Lung (tissue), 11 donors: ENCODE measurements at regions not wholly inside any gene's neighbourhood (a gene's known extent, or its start where the extent isn't known, plus 50 kb on each side); places are given as distances from the start of the nearest gene placed in this dataset.
"Not testable (repeated sequence)": the region's sequence is repeated elsewhere in the genome, so short reads cannot be mapped to it uniquely, and the experiment has no call there.

Experiments used
- ATAC-seq: fragments of 200-7000 bp; cut with Tn5 transposase; one replicate; pipeline ENCODE4 v1.9.1; 2020; ENCODE audit warnings: moderate number of reproducible peaks; ENCODE audit not compliant: insufficient read depth, low FRiP score
- DNase-seq, 3 donors: peaks; one replicate each; pipeline ENCODE4 v3.0.0-alpha.2; 2013 to 2017
- H3K27ac ChIP-seq, 2 donors: one replicate each; pipeline ENCODE4 v1.5.1; 2013; ENCODE audit warnings: mild to moderate bottlenecking in 2 of 2, moderate library complexity in 2 of 2, control low read depth in 1 of 2, inconsistent platforms in 1 of 2, low read depth in 1 of 2, low read length in 1 of 2
- H3K27me3 ChIP-seq, 3 donors: one replicate each; pipeline ENCODE4 v1.5.1; 2013; ENCODE audit warnings: low read length in 2 of 3; ENCODE audit not compliant: control insufficient read depth in 3 of 3, insufficient read depth in 3 of 3
- H3K36me3 ChIP-seq, 4 donors: one replicate each; pipeline ENCODE4 v1.5.1; 2013; ENCODE audit warnings: low read length in 4 of 4, mild to moderate bottlenecking in 1 of 4, moderate library complexity in 1 of 4; ENCODE audit not compliant: control insufficient read depth in 4 of 4, insufficient read depth in 4 of 4
- H3K4me1 ChIP-seq, 5 donors: one replicate each; pipeline ENCODE4 v1.5.1; 2013; ENCODE audit warnings: low read length in 5 of 5, mild to moderate bottlenecking in 2 of 5, moderate library complexity in 1 of 5; ENCODE audit not compliant: control insufficient read depth in 5 of 5, insufficient read depth in 5 of 5
- H3K4me3 ChIP-seq: one replicate; pipeline ENCODE4 v1.5.1; 2013; ENCODE audit warnings: mild to moderate bottlenecking, control low read depth, moderate library complexity
- H3K9ac ChIP-seq, 2 donors: one replicate each; pipeline ENCODE4 v1.5.1; 2013; ENCODE audit warnings: low read length in 2 of 2, control low read depth in 1 of 2; ENCODE audit not compliant: insufficient read depth in 1 of 2
- H3K9me3 ChIP-seq, 4 donors: one replicate each; pipeline ENCODE4 v1.5.1; 2013; ENCODE audit warnings: low read length in 3 of 4, mild to moderate bottlenecking in 1 of 4, moderate library complexity in 1 of 4; ENCODE audit not compliant: control insufficient read depth in 4 of 4, insufficient read depth in 3 of 4
- WGBS, 2 donors: extraction: QIAGEN DNeasy Blood & Tissue Kit; methylation state at CpG; one replicate each; pipeline ENCODE4 v1.1.7; 2013; 5-methylcytosine and 5-hydroxymethylcytosine counted together
- TF ChIP-seq, protein P1 (sequence below): IDR thresholded peaks from 2 replicates; pipeline ENCODE4 v1.5.1; 2012; ENCODE audit warnings: mild to moderate bottlenecking; ENCODE audit errors: control extremely low read depth, extremely low read depth
- donor health status: control.
- donor health status: control.
- donor health status: Bipolar disorder and iron deficiency.
- donor health status: healthy.
- donor health status: DM: yes; HTN: yes; CAD: no.

DNA sequence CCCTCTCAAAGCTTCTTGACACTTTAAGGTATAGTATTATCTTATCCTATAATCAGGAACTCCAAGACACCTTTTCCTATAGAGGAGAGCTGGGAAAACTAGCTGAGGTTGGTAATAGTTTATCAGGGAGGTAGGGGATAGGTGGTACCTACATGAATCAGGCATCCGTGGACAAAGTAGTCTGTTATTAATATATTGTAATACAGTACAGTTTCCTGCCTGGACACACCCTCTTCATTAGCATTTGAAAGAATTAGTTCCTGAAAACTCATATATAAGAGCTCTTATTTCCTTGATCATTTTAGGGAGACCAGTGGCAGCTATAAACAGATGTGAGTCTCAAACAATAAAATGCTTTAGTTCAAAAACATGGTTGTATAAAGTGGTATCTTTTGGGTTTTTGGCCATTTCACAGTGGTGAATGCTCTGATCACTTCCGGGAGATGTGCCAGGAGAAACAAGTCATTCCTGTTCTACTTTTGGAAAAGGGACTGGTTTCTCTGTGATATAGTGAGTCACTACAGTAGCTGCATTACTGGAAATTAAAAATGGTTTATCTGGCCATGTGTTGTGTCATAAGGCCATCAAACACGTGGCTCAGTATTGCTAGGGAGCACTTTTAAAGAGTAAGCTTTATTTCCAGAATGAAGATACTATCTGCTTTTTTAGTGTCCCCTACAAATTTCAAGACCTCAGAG, 98.1 kb downstream of the KLRB1 start:
- ATAC-seq: no peak
- no peak overlapping the region for H3K4me3 ChIP-seq
- H3K27me3 ChIP-seq: no peaks in the 10 kb centered on the region
- DNase-seq: peak in 1 of 3 donors; percentile 35
- TF ChIP-seq, protein P1, sequence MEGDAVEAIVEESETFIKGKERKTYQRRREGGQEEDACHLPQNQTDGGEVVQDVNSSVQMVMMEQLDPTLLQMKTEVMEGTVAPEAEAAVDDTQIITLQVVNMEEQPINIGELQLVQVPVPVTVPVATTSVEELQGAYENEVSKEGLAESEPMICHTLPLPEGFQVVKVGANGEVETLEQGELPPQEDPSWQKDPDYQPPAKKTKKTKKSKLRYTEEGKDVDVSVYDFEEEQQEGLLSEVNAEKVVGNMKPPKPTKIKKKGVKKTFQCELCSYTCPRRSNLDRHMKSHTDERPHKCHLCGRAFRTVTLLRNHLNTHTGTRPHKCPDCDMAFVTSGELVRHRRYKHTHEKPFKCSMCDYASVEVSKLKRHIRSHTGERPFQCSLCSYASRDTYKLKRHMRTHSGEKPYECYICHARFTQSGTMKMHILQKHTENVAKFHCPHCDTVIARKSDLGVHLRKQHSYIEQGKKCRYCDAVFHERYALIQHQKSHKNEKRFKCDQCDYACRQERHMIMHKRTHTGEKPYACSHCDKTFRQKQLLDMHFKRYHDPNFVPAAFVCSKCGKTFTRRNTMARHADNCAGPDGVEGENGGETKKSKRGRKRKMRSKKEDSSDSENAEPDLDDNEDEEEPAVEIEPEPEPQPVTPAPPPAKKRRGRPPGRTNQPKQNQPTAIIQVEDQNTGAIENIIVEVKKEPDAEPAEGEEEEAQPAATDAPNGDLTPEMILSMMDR: no peak
- 76% methylated on average over 3 of the region's 3 CpGs; no CpG with 5 or more reads in 1 of the 2 donors for WGBS, 2 donors
- no peaks in the 10 kb centered on the region for H3K4me1 ChIP-seq
- H3K36me3 ChIP-seq: peaks cover 0 to 5% (median 0%) of the 10 kb centered on the region in 4 donors
- no peak overlapping the region for H3K27ac ChIP-seq
- no peaks in the 10 kb centered on the region for H3K9me3 ChIP-seq
- H3K9ac ChIP-seq: no peak overlapping the region

DNA sequence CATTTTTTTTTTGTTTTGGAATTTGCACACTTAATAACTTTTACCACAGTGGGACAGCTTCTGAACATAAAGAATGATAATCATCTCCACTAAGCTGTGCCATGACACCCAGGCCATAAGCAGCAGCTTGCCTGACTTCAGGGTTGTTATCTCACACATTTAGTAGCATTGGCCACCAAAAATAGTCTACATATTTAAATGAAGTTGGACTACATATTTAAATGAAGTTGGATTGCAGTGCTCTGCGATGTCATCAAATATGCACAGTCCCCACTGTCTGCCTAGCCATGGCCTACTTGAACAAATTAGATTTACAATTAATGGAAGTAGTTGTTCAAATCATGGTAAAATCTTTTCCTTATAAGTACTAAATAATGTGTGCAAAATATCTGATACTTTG, 101.0 kb downstream of the KLRB1 start:
- Histone ChIP-seq H3K27me3 (no peaks in the 10 kb centered on the region), H3K9ac (no peak overlapping the region), H3K4me3 (no peak overlapping the region), H3K27ac (no peak overlapping the region), H3K9me3 (no peaks in the 10 kb centered on the region), H3K36me3 (peaks cover 0 to 5% (median 0%) of the 10 kb centered on the region in 4 donors), H3K4me1 (no peaks in the 10 kb centered on the region)
- WGBS, 2 donors: 100% methylated on average over 1 of the region's 1 CpG; no CpG with 5 or more reads in 1 of the 2 donors
- ATAC-seq: no peak
- TF ChIP-seq, protein P1: no peak
- no peak for DNase-seq

DNA sequence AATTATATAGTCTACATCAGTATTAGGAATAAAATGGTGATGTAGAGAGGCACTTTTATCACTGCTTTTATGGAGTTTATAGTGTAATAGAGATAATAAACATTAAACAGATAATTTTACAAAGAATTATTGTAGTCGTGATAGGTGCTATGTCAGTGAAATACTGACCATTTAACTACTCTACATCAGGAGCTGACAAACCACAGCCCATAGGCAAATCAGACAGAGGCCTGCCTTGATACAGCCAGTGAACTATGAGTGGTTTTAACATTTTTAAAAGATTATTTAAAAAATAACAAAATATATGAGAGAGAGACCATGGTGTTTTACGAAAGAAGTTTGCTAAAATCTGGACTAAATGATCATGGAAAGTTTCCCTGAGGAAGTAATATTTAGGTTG, 104.3 kb downstream of the KLRB1 start:
- H3K4me1 ChIP-seq, H3K27me3 ChIP-seq, H3K27ac ChIP-seq, ATAC-seq, H3K4me3 ChIP-seq, DNase-seq, H3K36me3 ChIP-seq, H3K9ac ChIP-seq, H3K9me3 ChIP-seq: not testable (repeated sequence)
- WGBS, 2 donors: 85% methylated on average over 2 of the region's 2 CpGs; no CpG with 5 or more reads in 1 of the 2 donors

DNA sequence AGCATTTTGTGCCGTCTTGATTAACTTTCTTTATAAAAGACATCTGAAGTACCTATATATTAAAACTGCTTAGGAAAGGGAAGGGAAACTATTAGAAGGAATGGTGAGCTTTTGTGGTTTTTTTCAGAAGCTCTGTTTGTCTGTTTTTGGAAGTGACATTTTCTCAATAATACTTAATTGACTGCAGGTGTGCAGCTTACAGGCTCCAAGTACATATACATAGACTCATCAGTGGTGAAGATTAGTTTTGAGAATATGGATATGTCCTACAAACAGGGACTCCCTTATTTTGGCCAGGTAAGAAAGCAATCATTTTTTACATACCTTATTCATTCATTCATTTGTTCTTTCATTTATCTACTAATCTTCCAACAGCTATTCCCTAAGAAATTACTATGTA, 104.9 kb downstream of the KLRB1 start:
- not testable (repeated sequence) for H3K4me3 ChIP-seq, H3K27me3 ChIP-seq, H3K27ac ChIP-seq, H3K9me3 ChIP-seq, H3K9ac ChIP-seq, H3K36me3 ChIP-seq, DNase-seq, ATAC-seq, H3K4me1 ChIP-seq
- 93% methylated on average over 1 of the region's 1 CpG; no CpG with 5 or more reads in 1 of the 2 donors for WGBS, 2 donors

DNA sequence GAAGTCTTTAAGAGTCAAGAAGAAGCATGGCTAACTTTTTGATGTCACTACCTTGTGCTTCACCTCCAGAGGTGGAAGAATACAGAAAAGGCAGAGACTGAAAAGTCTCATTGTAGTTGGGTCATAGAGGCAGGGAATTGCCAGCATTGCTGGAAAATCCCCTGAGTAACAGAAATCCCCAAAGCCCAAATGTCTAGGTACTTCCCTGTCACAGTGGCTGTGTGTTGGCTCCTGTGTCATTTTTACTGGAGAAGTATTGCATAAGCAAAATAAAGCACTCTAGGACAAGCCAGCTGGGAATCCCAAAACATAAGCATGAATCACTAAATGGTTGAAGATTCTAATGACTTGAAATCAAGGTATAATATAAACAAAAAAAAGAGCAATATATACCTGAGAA, 114.4 kb downstream of the KLRB1 start:
- not testable (repeated sequence) for H3K9me3 ChIP-seq, H3K27me3 ChIP-seq, H3K4me3 ChIP-seq, ATAC-seq, H3K4me1 ChIP-seq, H3K27ac ChIP-seq, H3K9ac ChIP-seq, DNase-seq, H3K36me3 ChIP-seq

DNA sequence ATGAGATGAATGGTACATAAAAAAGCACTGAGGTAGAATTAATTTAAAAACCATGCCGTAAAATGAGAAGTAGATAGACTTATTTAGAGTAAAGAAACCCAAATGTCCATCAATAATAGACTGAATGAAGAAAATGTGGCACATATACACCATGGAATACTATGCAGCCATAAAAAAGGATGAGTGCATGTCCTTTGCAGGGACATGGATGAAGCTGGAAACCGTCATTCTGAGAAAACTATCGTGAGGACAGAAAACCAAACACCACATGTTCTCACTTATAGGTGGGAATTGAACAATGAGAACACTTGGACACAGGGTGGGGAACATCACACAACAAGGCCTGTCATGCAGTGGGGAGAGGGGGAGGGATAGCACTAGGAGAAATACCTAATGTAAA, 126.4 kb downstream of the KLRB1 start:
- H3K27ac ChIP-seq, H3K4me1 ChIP-seq, ATAC-seq, H3K27me3 ChIP-seq, H3K9me3 ChIP-seq, H3K4me3 ChIP-seq, H3K9ac ChIP-seq, H3K36me3 ChIP-seq, DNase-seq: not testable (repeated sequence)
- WGBS, 2 donors: 99% methylated on average over 3 of the region's 3 CpGs; no CpG with 5 or more reads in 1 of the 2 donors

DNA sequence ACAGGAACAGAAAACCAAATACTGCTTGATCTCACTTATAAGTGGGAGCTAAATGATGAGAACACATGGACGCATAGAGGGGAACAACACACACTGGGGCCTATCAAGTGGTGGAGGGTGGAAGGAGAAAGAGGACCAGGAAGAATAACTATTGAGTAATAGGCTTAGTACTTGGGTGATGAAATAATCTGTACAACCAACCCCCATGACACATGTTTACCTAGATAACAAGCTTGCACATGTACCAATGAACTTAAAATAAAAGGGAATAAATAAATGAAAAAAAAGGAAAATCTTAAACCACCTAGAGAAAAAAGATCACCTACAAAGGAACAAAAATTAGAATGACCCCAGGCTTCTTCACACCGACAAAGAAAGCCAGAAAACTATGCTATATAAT, 133.5 kb downstream of the KLRB1 start:
- not testable (repeated sequence) for ATAC-seq, H3K27ac ChIP-seq, H3K9ac ChIP-seq, H3K36me3 ChIP-seq, H3K27me3 ChIP-seq, DNase-seq, H3K4me3 ChIP-seq, H3K9me3 ChIP-seq, H3K4me1 ChIP-seq
- 42 to 64% methylated on average over 2 of the region's 2 CpGs for WGBS, 2 donors
